HG02981 (cell line): ENCODE measurements at regions not wholly inside any gene's neighbourhood (a gene's known extent, or its start where the extent isn't known, plus 50 kb on each side); places are given as distances from the start of the nearest gene placed in this dataset.

Experiments used
- ATAC-seq: cut with Tn5 transposase; IDR thresholded peaks from one replicate; pipeline ENCODE4 v1.9.1; 2021; ENCODE audit warnings: mild to moderate bottlenecking, moderate library complexity; ENCODE audit not compliant: unreplicated experiment

- ATAC-seq: no peak
Measured at GRCh38 chr13:59452189-59452890, 711.4 kb downstream of the DIAPH3 start.

- no peak for ATAC-seq
Measured at GRCh38 chr13:59458908-59459579, 704.7 kb downstream of the DIAPH3 start.

GRCh38 chr13:59459972-59460371 is 703.8 kb downstream of the DIAPH3 start:
- ATAC-seq: no peak

- ATAC-seq: no peak
Measured at GRCh38 chr13:59461411-59461810, 702.3 kb downstream of the DIAPH3 start.

GRCh38 chr13:59463023-59463422 is 700.7 kb downstream of the DIAPH3 start:
- ATAC-seq: no peak

GRCh38 chr13:59464926-59465325 is 698.8 kb downstream of the DIAPH3 start:
- no peak for ATAC-seq

- ATAC-seq: no peak
Measured at GRCh38 chr13:59468396-59468795, 695.3 kb downstream of the DIAPH3 start.

- no peak for ATAC-seq
Measured at GRCh38 chr13:59471106-59471505, 692.6 kb downstream of the DIAPH3 start.

- ATAC-seq: no peak
Measured at GRCh38 chr13:59472134-59472533, 691.6 kb downstream of the DIAPH3 start.

GRCh38 chr13:59474696-59475095 is 689.0 kb downstream of the DIAPH3 start:
- ATAC-seq: no peak

- ATAC-seq: no peak
Measured at GRCh38 chr13:59475911-59476310, 687.8 kb downstream of the DIAPH3 start.

GRCh38 chr13:59476366-59476765 is 687.4 kb downstream of the DIAPH3 start:
- no peak for ATAC-seq

- ATAC-seq: no peak
Measured at GRCh38 chr13:59477011-59477410, 686.7 kb downstream of the DIAPH3 start.

GRCh38 chr13:59478908-59479307 is 684.8 kb downstream of the DIAPH3 start:
- no peak for ATAC-seq

GRCh38 chr13:59479629-59480028 is 684.1 kb downstream of the DIAPH3 start:
- no peak for ATAC-seq

- ATAC-seq: no peak
Measured at GRCh38 chr13:59480396-59481259, 683.1 kb downstream of the DIAPH3 start.

- ATAC-seq: no peak
Measured at GRCh38 chr13:59483501-59484145, 680.1 kb downstream of the DIAPH3 start.

GRCh38 chr13:59487883-59488282 is 675.8 kb downstream of the DIAPH3 start:
- no peak for ATAC-seq

- ATAC-seq: no peak
Measured at GRCh38 chr13:59488436-59488835, 675.3 kb downstream of the DIAPH3 start.

- ATAC-seq: no peak
Measured at GRCh38 chr13:59490651-59491050, 673.1 kb downstream of the DIAPH3 start.

GRCh38 chr13:59492030-59492636 is 671.6 kb downstream of the DIAPH3 start:
- ATAC-seq: no peak
